C4-2B (cell line): ENCODE measurements at regions not wholly inside any gene's neighbourhood (a gene's known extent, or its start where the extent isn't known, plus 50 kb on each side); places are given as distances from the start of the nearest gene placed in this dataset.

ENCODE experiments used
- ZFX ChIP-seq: fragments of 450-650 bp; IDR thresholded peaks from 2 replicates; pipeline ENCODE4 v1.6.1; 2017
- TF ChIP-seq, protein P1 (sequence below): fragments of 450-650 bp; conservative IDR thresholded peaks from 2 replicates; pipeline ENCODE4 v1.5.1; 2017; ENCODE audit warnings: mild to moderate bottlenecking

DNA sequence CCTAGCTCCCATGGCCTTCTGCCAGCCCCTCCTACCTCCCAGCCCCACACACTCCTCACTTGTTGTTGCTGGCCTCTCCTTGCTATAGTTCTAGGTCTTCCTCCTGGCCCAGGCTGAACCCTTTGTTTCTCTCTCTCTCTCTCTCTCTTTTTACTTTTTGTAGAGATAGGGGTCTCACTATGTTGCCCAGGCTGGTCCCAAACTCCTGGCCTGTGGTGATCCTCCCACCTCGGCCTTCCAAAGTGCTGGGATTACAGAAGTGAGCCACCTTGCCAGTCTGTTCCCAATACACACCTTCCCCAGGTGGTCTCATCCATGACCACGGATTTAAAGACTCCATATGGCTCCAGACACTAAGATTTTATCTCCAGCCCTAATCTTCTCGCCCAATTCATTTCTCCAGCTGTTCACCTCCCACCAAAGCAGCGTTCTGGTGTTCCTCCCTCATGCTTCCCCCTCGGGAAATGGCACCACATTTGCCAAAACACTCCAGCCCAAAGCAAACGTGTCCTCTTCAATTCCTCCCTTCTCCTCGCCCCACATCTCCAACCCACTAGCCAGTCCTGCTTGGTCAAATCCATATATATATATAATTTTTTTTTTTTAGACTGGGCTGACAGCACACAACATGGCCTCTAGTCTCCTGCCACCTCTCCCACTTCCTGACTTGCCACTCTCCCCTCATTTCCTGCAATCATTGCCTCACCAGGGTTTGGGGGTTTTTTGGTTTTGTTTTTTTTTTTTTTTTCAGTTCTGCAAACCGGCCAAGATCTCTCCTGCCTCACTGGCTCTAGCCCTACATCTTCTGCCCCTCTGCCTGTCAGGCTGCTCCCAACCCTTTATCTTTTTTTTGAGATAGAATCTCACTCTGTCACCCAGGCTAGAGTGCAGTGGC, 104.4 kb downstream of the NCR2 start:
- TF ChIP-seq, protein P1, sequence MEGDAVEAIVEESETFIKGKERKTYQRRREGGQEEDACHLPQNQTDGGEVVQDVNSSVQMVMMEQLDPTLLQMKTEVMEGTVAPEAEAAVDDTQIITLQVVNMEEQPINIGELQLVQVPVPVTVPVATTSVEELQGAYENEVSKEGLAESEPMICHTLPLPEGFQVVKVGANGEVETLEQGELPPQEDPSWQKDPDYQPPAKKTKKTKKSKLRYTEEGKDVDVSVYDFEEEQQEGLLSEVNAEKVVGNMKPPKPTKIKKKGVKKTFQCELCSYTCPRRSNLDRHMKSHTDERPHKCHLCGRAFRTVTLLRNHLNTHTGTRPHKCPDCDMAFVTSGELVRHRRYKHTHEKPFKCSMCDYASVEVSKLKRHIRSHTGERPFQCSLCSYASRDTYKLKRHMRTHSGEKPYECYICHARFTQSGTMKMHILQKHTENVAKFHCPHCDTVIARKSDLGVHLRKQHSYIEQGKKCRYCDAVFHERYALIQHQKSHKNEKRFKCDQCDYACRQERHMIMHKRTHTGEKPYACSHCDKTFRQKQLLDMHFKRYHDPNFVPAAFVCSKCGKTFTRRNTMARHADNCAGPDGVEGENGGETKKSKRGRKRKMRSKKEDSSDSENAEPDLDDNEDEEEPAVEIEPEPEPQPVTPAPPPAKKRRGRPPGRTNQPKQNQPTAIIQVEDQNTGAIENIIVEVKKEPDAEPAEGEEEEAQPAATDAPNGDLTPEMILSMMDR, result no peak
- no peak for TF ChIP-seq ZFX
